Myocyte (in vitro differentiated cells): ENCODE measurements at regions not wholly inside any gene's neighbourhood (a gene's known extent, or its start where the extent isn't known, plus 50 kb on each side); places are given as distances from the start of the nearest gene placed in this dataset.
"Not testable (repeated sequence)": the region's sequence is repeated elsewhere in the genome, so short reads cannot be mapped to it uniquely, and the experiment has no call there.

Experiments
- DNase-seq: peaks from one replicate; pipeline ENCODE4 v3.0.0-alpha.2; 2012; ENCODE audit warnings: low read depth

DNA sequence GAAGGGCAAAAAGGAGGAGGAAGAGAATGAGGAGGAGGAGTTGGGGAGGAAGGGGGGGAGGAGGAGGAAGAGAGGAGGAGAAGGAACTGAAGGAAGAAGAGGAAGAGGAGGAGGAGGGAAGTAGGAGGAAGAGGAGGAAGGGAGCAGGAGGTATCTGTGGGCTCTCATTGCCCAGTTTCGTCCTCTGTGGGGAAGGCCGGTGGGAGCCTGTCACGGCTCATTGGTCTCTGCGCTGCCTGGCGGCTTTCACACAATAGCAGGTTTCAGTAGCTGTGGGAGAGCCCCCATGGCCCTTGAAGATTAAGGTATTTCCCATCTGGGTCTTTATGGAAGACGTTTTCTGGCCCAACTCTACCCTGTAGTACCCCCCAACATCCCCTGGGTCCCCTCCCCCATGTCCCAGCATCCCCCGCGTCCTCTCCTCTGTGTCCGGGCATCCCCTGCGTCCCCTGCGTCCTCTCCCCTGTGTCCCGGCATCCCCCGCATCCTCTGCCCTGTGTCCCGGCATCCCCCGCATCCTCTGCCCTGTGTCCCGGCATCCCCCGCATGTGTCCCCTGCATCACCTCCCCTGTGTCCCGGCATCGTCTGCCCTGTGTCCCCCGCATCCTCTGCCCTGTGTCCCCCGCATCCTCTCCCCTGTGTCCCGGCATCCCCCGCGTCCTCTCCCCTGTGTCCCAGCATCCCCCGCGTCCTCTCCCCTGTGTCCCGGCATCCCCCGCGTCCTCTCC, 278.2 kb upstream of the SFSWAP start:
- no peak for DNase-seq

DNA sequence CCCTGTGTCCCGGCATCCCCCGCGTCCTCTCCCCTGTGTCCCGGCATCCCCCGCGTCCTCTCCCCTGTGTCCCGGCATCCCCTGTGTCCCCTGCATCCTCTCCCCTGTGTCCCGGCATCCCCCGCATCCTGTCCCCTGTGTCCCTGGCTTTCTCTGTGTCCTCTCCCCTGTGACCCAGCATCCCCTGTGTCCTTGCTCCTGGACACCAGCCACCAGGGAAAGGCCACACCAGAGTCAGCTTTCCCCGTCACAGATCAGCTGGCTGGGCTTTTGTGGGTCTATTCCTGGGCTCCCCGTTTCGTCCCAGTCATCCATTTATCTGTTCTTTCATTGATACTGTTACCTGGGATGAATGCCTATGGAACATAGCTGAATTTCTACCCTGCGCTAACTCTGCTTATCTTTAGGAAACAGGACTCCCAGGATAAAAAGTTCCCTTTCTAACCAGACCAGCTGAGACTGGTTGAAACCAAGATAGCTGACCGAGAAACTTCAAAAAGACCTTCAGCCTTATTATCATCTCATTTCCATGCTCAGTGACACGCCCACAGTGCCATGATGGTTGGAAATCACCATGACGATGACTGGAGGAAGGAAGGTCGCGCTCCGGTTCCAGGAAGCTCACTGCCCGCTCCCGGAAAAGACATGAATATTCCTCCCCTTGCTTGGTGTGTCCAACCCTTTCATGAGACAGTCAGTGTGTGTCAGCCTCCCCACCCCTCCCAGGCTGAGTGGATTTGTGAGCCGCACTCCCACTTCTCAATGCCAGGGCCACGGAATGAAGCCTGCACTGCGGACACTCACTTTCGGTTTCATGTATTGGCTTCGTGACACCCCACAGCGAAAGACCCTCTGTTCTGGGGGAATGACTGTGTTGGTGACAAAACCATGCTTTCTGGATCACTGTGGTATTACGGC, 276.4 kb upstream of the SFSWAP start:
- no peak for DNase-seq

DNA sequence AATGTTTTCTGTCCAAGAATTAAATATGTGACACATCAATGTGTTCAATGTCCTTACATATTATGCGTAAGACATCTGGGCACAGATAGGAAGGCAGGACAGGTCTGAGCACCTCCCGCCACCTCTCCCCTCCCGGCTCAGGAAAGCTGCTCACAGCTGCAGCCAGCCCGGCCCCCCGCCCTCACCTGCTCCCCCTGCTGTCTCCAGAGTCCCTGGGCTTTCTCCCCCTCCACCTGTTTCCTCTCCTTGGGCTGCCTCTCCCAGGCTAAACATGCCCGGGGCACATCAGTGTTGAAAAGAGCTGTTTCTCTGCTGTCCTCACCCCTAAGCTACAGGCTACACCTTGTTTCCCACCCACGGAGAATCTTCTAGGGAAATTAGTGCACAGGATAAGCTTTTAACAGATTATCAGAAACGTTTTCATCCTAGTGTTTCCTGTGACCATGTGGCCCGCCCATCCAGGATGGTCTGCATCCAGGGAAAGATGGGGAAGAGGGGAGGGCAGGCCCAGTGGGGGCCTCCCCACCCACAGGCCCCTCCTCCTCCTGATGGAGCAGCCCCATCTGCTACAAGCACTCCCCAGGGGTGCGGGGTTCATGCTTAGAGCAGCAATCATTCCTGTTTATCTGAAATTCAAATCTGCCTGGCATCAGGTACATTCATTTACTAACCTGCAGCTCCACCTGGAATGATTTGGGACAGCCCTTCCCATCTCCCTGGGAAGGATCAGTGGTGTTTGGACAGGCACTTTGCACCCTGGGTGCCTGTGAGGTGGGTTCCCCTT, 273.8 kb upstream of the SFSWAP start:
- DNase-seq, result no peak

DNA sequence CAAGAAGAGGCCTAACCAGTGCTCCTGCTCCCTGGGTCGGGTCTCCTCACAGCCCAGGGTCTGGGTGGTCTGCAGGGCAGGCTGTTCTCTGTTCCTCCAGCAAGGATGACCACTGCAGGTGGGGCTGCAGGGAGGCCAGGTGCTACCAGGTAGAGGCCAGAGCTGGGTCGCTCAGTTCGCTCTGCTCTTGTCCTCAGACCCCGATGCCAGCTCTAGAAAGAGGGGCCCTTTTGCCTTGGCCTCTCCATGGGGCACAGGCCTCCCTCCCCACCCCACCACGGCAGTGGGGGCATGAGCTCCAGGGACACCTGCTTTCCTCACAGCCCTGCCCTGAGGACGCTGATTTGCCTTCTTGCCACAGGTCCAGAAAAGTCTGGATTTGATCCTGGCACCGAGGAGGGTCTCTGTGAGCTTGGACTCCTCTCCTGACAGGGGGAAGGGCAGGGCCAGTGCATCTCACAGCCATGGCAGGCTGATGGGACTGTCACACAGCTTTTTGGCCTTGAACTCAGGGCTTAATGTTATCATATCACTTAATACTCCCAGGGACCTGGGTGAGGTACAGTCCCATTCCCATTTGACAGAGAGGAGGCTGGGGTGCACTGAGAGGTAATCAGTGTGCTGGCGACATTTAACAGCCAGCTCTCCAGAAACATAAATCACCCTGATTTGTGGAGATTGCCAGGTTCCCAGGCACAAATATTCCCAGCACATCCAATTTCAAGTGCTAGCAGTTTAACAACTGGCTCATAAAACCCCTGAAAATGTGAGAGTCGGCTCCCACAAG, 273.0 kb upstream of the SFSWAP start:
- no peak for DNase-seq

DNA sequence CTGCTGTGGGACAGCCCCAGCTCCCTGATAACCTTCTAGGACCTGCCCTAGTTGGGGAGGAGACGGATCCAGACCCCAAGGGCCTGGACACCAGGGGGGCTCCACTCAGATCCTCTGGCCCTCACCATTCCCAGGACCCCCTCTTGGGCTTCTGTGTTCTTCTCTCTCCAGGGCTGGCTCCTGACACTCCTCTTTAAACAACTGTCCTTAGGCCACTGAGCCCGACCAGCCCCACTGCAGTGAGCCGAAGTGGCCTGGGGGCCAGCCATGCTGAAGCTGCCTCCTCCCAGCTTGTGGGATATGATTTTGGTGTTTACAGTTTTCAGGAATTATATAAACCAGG, 272.4 kb upstream of the SFSWAP start:
- not testable (repeated sequence) for DNase-seq

DNA sequence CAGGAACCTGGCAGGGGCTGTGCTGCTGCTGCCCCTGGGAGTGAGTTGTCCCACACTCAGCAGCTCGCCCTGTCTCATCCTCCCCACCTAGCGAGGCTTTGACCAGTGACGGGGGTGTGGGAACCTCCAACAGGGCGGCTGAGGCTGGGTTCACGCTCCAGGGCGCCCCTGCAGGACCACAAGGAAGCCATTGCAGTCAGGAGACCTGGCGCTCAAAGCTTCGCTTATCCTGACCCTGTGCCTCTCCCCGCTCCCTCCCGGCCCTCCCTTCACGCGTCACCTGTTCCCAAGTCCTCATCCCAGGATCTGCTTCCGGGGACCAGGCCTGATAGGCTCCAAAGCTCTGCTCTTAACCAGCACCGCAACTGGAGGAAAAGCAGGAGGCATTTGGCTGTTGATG, 272.0 kb upstream of the SFSWAP start:
- DNase-seq, result no peak

DNA sequence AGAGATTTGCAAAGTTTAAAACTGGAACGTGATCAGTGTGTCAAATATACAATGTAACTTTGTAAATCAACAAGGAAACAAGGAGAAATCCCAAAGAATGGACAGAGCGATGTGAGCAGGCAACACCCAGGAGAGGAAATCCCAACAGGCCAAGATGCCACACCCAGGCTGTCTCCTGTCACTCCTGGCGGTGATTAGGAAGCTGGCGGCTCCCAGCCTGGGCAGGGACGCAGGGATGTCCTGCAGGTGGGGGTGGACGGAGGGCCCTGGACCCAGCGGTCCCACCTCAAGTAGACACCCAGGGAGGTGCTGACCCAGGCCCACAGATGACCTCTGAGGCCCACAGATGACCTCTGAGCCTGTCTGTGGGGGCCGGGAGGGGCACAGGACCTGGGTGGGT, 271.1 kb upstream of the SFSWAP start:
- DNase-seq, result not testable (repeated sequence)

DNA sequence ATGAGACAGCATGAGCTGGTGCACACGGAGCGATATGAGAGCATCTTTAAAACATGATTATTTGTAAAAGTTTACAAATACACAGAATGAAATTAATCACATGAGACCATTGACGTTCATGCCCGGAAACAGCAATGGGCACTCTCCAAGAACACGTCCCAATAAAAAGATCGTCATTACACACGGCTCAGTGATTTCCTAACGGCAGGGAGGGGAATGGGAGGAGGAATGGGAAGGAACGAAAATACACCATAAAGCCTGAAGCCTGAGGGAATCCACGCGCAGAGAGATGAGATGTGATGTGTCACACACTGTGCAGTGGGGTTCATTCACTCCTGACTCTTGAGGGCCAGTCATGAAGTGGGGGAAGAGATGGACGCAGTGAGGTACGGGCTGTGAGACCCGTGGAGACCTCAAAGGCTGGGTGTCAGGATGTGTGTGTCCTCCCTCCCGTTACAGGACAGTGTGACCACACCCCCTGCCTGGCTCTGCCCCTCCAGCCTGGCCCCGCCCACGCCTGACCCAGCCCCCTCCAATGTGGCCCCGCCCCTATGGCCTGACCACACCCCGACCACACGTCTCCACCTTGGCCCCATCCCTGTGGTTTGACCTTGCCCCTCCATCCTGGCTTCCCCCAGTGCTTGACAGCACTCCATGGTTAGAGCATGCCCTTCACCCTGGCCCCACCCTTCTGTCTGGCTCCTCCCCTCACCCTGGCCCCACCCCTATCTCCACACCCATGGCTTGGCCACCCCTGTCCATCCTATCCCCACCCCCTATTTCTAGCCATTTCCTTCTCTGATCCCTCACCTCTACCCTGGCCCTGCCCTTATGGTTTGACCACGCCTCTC, 270.5 kb upstream of the SFSWAP start:
- DNase-seq, result not testable (repeated sequence)

DNA sequence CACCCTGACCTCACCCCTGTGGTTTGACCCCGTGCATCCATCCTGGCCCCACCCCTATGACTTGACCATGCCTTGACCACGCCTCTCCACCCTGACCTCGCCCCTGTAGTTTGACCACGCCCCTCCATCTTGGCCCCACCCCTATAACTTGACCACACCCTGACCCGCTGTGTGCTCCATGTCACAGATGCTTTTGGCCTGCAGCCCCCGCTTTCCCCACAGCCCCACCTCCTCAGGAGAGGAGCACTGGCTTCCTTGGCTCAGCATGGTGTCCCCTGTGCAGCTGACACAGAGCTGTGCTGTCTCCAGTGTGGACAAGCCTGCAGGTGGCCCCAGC, 269.9 kb upstream of the SFSWAP start:
- no peak for DNase-seq

DNA sequence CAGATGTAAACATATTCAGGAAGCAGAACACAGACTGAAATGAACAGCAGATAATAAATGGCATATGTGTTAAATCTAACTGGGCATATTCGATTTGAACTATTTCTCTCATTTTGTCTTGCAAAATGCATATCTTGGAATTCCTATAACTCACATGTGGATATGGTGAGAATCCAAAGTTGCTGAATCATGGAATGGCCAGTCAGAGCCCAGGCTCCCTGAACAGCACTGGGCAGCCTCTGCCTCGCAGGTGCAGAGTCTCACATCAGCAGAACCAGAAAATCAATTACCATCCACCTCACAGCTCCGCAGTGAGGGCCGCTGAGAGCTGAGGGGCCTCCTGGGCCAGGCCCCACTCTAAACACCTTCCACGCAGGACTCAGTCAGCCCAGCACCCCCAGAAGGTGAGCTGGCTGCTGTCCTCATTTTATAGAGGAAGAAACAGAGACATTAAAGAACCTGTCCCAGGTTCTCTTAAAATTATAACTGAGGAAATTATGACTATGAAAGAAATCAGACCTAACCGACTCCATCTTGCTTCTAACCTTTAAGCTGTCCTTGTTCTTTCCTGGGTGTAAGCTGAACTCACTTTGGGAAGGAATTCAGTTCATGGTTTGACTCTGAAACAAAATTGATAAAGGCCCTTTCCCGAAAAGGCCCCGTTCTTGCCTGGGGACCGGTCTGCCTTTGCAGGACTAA, 269.1 kb upstream of the SFSWAP start:
- no peak for DNase-seq

DNA sequence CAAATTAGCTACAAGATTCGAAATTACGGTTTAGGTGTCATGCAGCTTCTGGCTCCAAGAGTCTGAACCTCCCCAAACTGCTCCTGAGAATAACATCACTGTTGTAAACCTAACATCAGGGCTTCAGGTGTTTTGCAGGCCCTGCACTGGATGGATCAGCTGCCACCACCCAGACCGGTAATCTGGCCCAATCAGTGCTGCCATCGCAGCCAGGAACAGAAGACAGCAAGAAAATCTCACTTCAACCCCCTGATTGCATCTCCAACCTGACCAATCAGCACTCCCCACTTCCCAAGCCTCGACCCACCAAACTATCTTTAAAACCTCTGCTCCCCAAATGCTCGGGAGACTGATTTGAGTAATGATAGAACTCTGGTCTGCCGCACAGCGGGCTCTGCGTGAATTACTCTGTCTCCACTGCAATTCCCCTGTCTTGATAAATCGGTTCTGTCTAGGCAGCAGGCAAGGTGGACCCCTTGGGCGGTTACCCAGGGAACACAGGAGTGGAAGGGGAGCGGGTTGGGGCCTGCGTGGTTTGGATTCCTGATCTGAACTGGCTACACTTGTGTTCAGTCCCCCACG, 268.5 kb upstream of the SFSWAP start:
- DNase-seq, result no peak

DNA sequence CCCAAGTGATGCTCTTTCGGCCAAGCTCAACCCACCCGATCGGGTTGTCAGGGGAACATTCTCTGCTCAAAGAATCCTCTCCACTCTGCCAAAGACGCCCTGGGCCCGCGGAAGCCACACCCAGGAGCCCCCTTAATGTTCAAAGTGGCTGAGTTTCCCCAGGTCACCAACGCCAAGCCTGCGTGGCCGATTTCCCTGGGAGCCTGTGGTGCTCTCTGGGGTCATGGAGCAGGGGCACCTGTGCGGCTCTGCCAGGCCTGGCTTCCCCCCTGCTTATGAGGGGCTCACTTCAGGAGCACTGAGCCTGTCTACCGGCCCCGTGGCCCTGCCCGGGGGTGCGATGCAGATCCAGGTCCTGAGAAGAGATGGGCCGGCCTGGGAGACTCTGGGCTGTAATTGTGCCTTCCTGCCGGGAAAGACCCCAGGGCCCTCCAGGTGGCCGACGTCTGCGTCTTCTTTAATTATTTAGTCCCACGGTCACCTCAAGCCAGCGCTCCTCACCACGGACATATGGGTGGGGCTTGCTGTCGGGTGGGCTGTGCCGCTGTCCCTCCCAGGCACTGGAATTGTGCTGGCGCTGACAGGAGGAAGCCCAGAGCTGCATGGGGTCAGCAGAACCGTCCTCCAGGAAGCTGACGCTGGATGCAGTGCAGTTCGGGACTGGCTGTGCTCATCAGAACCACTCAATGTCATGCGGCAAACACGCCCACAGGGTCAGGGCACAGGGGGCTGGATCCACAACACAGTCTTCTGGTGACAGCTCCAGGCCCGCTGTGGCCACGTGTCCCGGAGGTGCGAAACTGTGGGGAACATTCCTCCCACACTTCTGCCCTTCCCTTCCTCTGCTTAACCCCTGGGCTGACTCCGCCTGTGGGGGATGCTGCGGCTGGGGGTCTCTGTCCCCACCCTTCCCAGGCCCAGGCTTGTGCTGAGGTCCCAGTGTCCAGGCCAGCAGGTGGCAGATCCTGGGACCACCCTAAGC, 267.6 kb upstream of the SFSWAP start:
- no peak for DNase-seq

DNA sequence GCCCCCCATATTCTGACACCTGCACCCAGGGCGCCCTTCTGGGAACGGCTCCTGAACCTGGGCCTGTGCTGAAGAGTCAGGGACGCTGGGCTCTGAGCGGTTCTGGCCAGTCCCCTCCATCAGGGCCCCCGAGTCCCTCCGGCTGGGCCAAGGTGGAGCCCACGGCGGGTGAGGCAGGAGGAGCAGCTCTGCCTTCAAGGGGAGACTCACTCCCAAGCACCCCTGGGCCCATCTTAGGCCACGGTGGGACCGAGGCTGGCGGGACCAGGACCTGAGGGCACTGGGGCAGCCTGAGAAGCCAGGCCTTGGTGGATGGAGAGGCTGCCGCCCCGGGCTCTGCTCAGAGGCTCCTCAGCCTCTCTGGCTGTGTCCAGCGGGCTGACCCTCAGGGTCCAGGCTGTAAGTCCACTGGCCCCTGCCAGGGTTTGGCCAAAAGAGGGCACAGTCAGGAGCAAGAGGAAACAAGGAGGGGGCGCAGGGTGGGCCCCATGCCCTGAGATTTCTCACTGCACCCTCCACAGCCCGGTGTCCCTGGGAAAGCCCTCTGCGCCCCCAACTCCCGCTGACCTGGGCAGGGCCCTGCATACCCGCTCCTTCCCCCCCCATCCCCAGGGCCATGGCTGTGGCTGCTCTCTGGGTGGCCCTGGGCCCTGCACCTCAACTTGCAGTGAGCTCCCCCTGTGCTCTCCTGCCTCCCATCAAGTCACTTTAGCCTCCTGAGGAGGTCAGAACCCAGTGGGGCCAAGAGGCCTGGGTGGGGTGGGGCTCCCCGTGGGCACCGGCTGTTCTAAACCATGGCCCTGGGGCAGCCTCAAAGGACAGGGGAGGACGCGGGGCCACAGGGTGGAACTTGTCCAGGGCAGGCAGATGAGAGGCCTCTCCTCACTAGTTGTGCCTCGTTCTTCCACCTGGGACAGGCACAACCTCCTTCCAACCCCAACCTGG, 266.4 kb upstream of the SFSWAP start:
- DNase-seq, result no peak

DNA sequence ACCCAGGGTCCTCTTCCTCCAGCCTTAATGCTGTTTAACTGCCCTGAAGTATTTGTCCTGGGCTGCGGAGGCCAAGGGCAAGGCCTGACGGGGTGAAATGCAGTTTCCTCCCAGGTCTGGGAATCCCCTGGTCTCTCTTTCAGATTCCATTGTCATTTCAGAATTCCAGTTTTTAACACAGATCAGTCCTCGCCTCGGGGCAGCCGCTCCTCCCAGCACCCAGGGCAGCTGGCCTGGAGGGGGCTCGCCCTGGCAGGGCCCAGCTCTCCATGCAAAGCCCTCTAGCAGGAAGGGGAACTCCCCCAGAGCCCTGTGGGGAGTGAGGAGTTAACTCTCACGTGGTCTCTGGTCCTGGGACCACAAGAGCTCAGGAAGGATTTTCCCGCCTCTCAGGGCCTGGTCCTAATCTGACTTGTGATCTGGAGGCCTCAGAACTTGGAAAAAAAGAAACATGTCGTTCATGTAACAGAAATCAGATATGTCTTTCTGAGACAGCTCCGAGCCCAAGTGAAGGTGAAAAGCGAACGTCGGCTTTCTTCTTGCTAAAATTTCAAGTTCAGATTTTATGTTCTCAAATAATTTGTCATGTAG, 265.6 kb upstream of the SFSWAP start:
- no peak for DNase-seq

DNA sequence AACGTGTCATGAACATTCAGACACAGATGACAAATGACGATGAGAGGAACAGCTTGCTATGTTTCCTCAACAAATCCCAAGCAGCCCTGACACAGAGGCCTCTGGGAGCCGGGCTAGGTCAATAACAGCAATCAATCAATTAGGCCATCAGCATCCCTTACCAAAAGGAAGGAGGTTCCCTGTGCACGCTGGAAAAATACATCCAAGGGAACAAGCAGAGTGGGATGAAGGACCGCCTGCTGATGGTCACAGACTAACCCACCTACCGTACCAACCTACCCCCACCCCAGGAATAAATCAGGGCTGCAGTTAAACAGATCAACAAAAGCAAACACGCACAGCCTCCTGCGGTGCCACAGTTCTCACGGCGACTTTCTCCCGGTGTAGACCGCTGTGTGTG, 265.1 kb upstream of the SFSWAP start:
- no peak for DNase-seq

DNA sequence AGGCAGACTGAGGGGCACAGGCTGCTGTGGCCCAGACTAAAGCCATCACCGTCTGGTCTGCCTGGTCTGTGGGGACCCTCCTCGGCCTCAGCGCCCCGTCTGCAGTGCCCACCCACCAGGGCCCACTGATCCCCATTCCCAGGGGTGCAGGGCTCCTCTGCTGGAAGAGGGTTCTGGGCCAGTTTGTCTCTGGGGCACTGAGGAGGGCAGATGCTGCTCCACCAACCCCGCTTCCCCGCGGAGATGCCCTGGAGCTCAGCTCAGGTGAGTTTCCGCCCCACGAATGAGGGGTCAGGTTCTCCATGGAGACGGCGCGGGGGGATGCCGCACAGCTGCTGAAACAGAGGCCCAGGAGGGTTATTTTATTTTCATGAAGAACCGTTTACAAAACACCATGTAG, 263.3 kb upstream of the SFSWAP start:
- not testable (repeated sequence) for DNase-seq
